Motor neuron (in vitro differentiated cells): ENCODE measurements at regions not wholly inside any gene's neighbourhood (a gene's known extent, or its start where the extent isn't known, plus 50 kb on each side); places are given as distances from the start of the nearest gene placed in this dataset.

Source experiments
- ATAC-seq, 8 experiments: fragments of 200-7000 bp; cut with Tn5 transposase; replicated peaks in 6 of 8; 2 replicates each; pipeline ENCODE4 v1.8.0; 2021; ENCODE audit warnings: mild to moderate bottlenecking in 8 of 8, moderate library complexity in 8 of 8
- H3K27ac ChIP-seq, 2 donors: fragments of 250-450 bp; sonication (Bioruptor Pico); 2 replicates each; pipeline ENCODE4 v1.9.0; 2021; ENCODE audit warnings: antibody characterized with exemption in 2 of 2, mild to moderate bottlenecking in 2 of 2, moderate library complexity in 1 of 2
- H3K4me1 ChIP-seq, 2 donors: fragments of 250-450 bp; sonication (Bioruptor Pico); replicated peaks in 1 of 2; 2 replicates each; pipeline ENCODE4 v1.6.1; 2021; ENCODE audit warnings: antibody characterized with exemption in 2 of 2, mild to moderate bottlenecking in 2 of 2, moderate library complexity in 1 of 2
- H3K4me3 ChIP-seq, 5 donors: fragments of 250-450 bp; sonication (Bioruptor Pico); 2 replicates each; pipeline ENCODE4 v1.9.0; 2021; ENCODE audit warnings: antibody characterized with exemption in 5 of 5, mild to moderate bottlenecking in 5 of 5, moderate library complexity in 4 of 5
- WGBS, 10 experiments: fragments of 450-650 bp; shearing (Covaris generic); methylation state at CpG; one replicate each; pipeline ENCODE4 v1.0.0; 2022; 5-methylcytosine and 5-hydroxymethylcytosine counted together
- in situ Hi-C, 9 experiments: fragments of 400-800 bp; cut with MboI; loops; one replicate each; pipeline ENCODE4 v1.15.0; 2021; ENCODE audit warnings: low sequenced_read_pairs in 9 of 9, low pct_unique_long_range_greater_than_20kb in 2 of 9; ENCODE audit not compliant: unreplicated experiment in 9 of 9

- H3K4me3 ChIP-seq, result no peak overlapping the region
- ATAC-seq, result no peak
- H3K4me1 ChIP-seq, result peaks cover 7 to 10% of the 10 kb centered on the region in 2 donors
- WGBS, 10 experiments, result 83 to 100% (median 90%) methylated on average over 1 to 2 of the region's 8 CpGs; no CpG with 5 or more reads in 5 of the 10 experiments
- in situ Hi-C loops, result no loop called here
- H3K27ac ChIP-seq, result no peak overlapping the region
These were observed 168.4 kb upstream of the FSTL4 start for GRCh38 chr5:133780619-133781280.

- in situ Hi-C loops, result no loop called here
- Histone ChIP-seq H3K4me3 (no peak overlapping the region), H3K27ac (no peak overlapping the region), H3K4me1 (peaks cover 7 to 10% of the 10 kb centered on the region in 2 donors)
- WGBS, 10 experiments, result 68 to 90% (median 80%) methylated on average over 2 to 4 of the region's 8 CpGs; no CpG with 5 or more reads in 6 of the 10 experiments
- ATAC-seq, result peak in 2 of 8 experiments; percentile 13 to 22
These were observed 167.6 kb upstream of the FSTL4 start for GRCh38 chr5:133779828-133780475.

- 50 to 100% (median 81%) methylated on average over 1 to 5 of the region's 5 CpGs; no CpG with 5 or more reads in 4 of the 10 experiments for WGBS, 10 experiments
- Histone ChIP-seq H3K27ac (no peak overlapping the region), H3K4me1 (peaks cover 7 to 10% of the 10 kb centered on the region in 2 donors), H3K4me3 (no peak overlapping the region)
- in situ Hi-C loops, result no loop called here
- ATAC-seq, result no peak
These were observed 166.3 kb upstream of the FSTL4 start for GRCh38 chr5:133778636-133779035.

GRCh38 chr5:133777951-133778350 lies 165.6 kb upstream of the FSTL4 start:
- Histone ChIP-seq H3K27ac (no peak overlapping the region), H3K4me1 (peaks cover 5 to 7% of the 10 kb centered on the region in 2 donors), H3K4me3 (no peak overlapping the region)
- in situ Hi-C loops, result no loop called here
- ATAC-seq, result no peak
- 0 to 100% (median 50%) methylated on average over 1 to 3 of the region's 3 CpGs; no CpG with 5 or more reads in 2 of the 10 experiments for WGBS, 10 experiments

- Histone ChIP-seq H3K4me3 (no peak overlapping the region), H3K27ac (no peak overlapping the region), H3K4me1 (no peaks in the 10 kb centered on the region)
- ATAC-seq, result no peak
- in situ Hi-C loops, result no loop called here
- WGBS, 10 experiments, result 39 to 100% (median 82%) methylated on average over 1 to 2 of the region's 2 CpGs; no CpG with 5 or more reads in 4 of the 10 experiments
These were observed 163.4 kb upstream of the FSTL4 start for GRCh38 chr5:133775584-133776304.

GRCh38 chr5:133773247-133774202 lies 161.2 kb upstream of the FSTL4 start:
- no peak for ATAC-seq
- 33 to 89% (median 81%) methylated on average over 3 to 8 of the region's 8 CpGs for WGBS, 10 experiments

GRCh38 chr5:133769842-133770241 lies 157.5 kb upstream of the FSTL4 start:
- 0 to 80% (median 60%) methylated on average over 1 of the region's 1 CpG; no CpG with 5 or more reads in 5 of the 10 experiments for WGBS, 10 experiments
- in situ Hi-C loops, result no loop called here
- Histone ChIP-seq H3K27ac (no peak overlapping the region), H3K4me3 (no peak overlapping the region), H3K4me1 (no peaks in the 10 kb centered on the region)
- no peak for ATAC-seq

More at GRCh38 chr5:133773247-133774202, 161.2 kb upstream of the FSTL4 start:
- Histone ChIP-seq H3K4me3 (no peak overlapping the region), H3K4me1 (no peaks in the 10 kb centered on the region), H3K27ac (no peak overlapping the region)
- in situ Hi-C loops, result no loop called here

- H3K4me3 ChIP-seq, result no peak overlapping the region
- H3K4me1 ChIP-seq, result peaks cover 12 to 14% of the 10 kb centered on the region in 2 donors
- H3K27ac ChIP-seq, result no peak overlapping the region
- in situ Hi-C loops, result no loop called here
- WGBS, 10 experiments, result 40 to 86% methylated on average over 1 of the region's 4 CpGs; no CpG with 5 or more reads in 8 of the 10 experiments
- peak in 1 of 8 experiments; percentile 43 for ATAC-seq
These were observed 151.4 kb upstream of the FSTL4 start for GRCh38 chr5:133763744-133764143.

GRCh38 chr5:133761632-133762031 lies 149.3 kb upstream of the FSTL4 start:
- Histone ChIP-seq H3K4me1 (peaks cover 12 to 19% of the 10 kb centered on the region in 2 donors), H3K27ac (no peak overlapping the region), H3K4me3 (no peak overlapping the region)
- in situ Hi-C loops, result no loop called here
- peak in 5 of 8 experiments; percentile 21 to 82 (median 70) for ATAC-seq
- 17 to 100% (median 52%) methylated on average over 1 to 4 of the region's 4 CpGs for WGBS, 10 experiments

GRCh38 chr5:133760532-133760931 lies 148.2 kb upstream of the FSTL4 start:
- in situ Hi-C loops, result no loop called here

GRCh38 chr5:133758641-133759040 lies 146.3 kb upstream of the FSTL4 start:
- WGBS, 10 experiments, result 20 to 100% (median 86%) methylated on average over 1 of the region's 1 CpG
- no peak overlapping the region for H3K4me3 ChIP-seq
- H3K4me1 ChIP-seq, result peaks cover 12 to 19% of the 10 kb centered on the region in 2 donors
- no peak overlapping the region for H3K27ac ChIP-seq
- peak in 2 of 8 experiments; percentile 52 to 63 for ATAC-seq
- in situ Hi-C loops, result no loop called here

More at GRCh38 chr5:133760532-133760931, 148.2 kb upstream of the FSTL4 start:
- Histone ChIP-seq H3K4me3 (no peak overlapping the region), H3K27ac (peak overlapping the region in 1 of 2 donors; percentile 23), H3K4me1 (peaks cover 12 to 19% of the 10 kb centered on the region in 2 donors)
- ATAC-seq, result no peak
- WGBS, 10 experiments, result 28 to 100% (median 79%) methylated on average over 2 to 3 of the region's 3 CpGs; no CpG with 5 or more reads in 2 of the 10 experiments

- Histone ChIP-seq H3K4me3 (no peak overlapping the region), H3K27ac (no peak overlapping the region), H3K4me1 (peaks cover 12 to 19% of the 10 kb centered on the region in 2 donors)
- 8 to 82% (median 54%) methylated on average over 2 to 6 of the region's 8 CpGs; no CpG with 5 or more reads in 2 of the 10 experiments for WGBS, 10 experiments
- ATAC-seq, result peak in 5 of 8 experiments; percentile 34 to 61 (median 59)
- in situ Hi-C loops, result no loop called here
These were observed 145.1 kb upstream of the FSTL4 start for GRCh38 chr5:133757396-133757945.
